B cell (primary cell): ENCODE measurements at regions not wholly inside any gene's neighbourhood (a gene's known extent, or its start where the extent isn't known, plus 50 kb on each side); places are given as distances from the start of the nearest gene placed in this dataset.

Experiments
- ATAC-seq: fragments of 200-7000 bp; cut with Tn5 transposase; one replicate; pipeline ENCODE4 v1.10.0; 2021; ENCODE audit warnings: low read depth, mild to moderate bottlenecking, moderate number of reproducible peaks, moderate library complexity
- CTCF ChIA-PET: fragments of 350-600 bp; sonication (Branson Sonifier 250); formaldehyde crosslinking; loops from one replicate; lab custom pipeline; 2021; ENCODE audit warnings: antibody characterized with exemption, inconsistent platforms; lab: Charles Lee
- POLR2A ChIA-PET: fragments of 350-600 bp; sonication (Branson Sonifier 250); formaldehyde crosslinking; loops from one replicate; lab custom pipeline; 2021; ENCODE audit warnings: antibody characterized with exemption; lab: Charles Lee
- DNase-seq: peaks from one replicate; pipeline ENCODE4 v3.0.0; 2013
- H2AFZ ChIP-seq: 2 replicates; pipeline ENCODE4 v1.6.1; 2012; ENCODE audit warnings: mild to moderate bottlenecking, low read depth, low read length; ENCODE audit not compliant: insufficient read depth, poor library complexity, severe bottlenecking
- H3K27ac ChIP-seq, 2 donors: 1 replicate in 1 of 2; 2 replicates in 1 of 2; pipeline ENCODE4 v1.5.1; 2012 to 2013; ENCODE audit warnings: low read length in 2 of 2, mild to moderate bottlenecking in 2 of 2, moderate library complexity in 1 of 2
- H3K27me3 ChIP-seq, 4 experiments: fragments of 200-600 bp in 1 of 4; sonication (generic) in 1 of 4; replicated peaks in 1 of 4; 1 replicate in 2 of 4; 2 replicates in 2 of 4; pipeline versions ENCODE4 v1.6.1 to v1.7.0; 2013 to 2016; ENCODE audit warnings: low read length in 3 of 4, mild to moderate bottlenecking in 2 of 4, mixed read lengths in 1 of 4, moderate library complexity in 1 of 4; ENCODE audit not compliant: insufficient read depth in 4 of 4, control insufficient read depth in 3 of 4; ENCODE audit errors: control extremely low read depth in 1 of 4
- H3K36me3 ChIP-seq, 2 experiments: replicated peaks in 1 of 2; 1 replicate in 1 of 2; 2 replicates in 1 of 2; pipeline versions ENCODE4 v1.6.1 to v1.7.1; 2013; ENCODE audit warnings: low read length in 1 of 2; ENCODE audit not compliant: insufficient read depth in 2 of 2, control insufficient read depth in 1 of 2; ENCODE audit errors: control extremely low read depth in 1 of 2, extremely low read depth in 1 of 2
- H3K4me1 ChIP-seq, 2 donors: fragments of 200-600 bp in 1 of 2; sonication (generic) in 1 of 2; 1 replicate in 1 of 2; 2 replicates in 1 of 2; pipeline versions ENCODE4 v1.5.1 to v1.6.1; 2013 to 2017; ENCODE audit warnings: low read length in 2 of 2; ENCODE audit not compliant: control insufficient read depth in 2 of 2, insufficient read depth in 2 of 2
- H3K4me2 ChIP-seq: replicated peaks from 2 replicates; pipeline ENCODE3; 2012; ENCODE audit warnings: mild to moderate bottlenecking, low read depth, low read length; ENCODE audit not compliant: poor library complexity, severe bottlenecking
- H3K4me3 ChIP-seq, 5 experiments: fragments of 200-600 bp in 1 of 5; sonication (generic) in 1 of 5; 1 replicate in 3 of 5; 2 replicates in 2 of 5; pipeline versions ENCODE4 v1.5.1 to v1.7.0; 2011 to 2016; ENCODE audit warnings: low read length in 4 of 5, mild to moderate bottlenecking in 4 of 5, low read depth in 2 of 5, control low read depth in 1 of 5, moderate library complexity in 1 of 5; ENCODE audit not compliant: insufficient read depth in 1 of 5; ENCODE audit errors: control extremely low read depth in 1 of 5, extremely low read depth in 1 of 5
- H3K79me2 ChIP-seq: fragments of 200-600 bp; sonication (generic); one replicate; pipeline ENCODE4 v1.6.0; 2016; ENCODE audit warnings: low read length; ENCODE audit not compliant: control insufficient read depth, insufficient read depth
- H3K9ac ChIP-seq: fragments of 200-600 bp; sonication (generic); 2 replicates; pipeline ENCODE4 v1.6.1; 2017; ENCODE audit warnings: mild to moderate bottlenecking, low read length, moderate library complexity
- H3K9me3 ChIP-seq, 3 donors: one replicate each; pipeline versions ENCODE4 v1.6.1 to v1.7.1; 2013; ENCODE audit warnings: low read length in 2 of 3; ENCODE audit not compliant: control insufficient read depth in 2 of 3, insufficient read depth in 1 of 3; ENCODE audit errors: control extremely low read depth in 1 of 3
- H4K20me1 ChIP-seq: 2 replicates; pipeline ENCODE4 v1.6.0; 2012; ENCODE audit warnings: mild to moderate bottlenecking, low read length; ENCODE audit not compliant: insufficient read depth, control insufficient read depth, poor library complexity, severe bottlenecking
- H3K27ac Mint-ChIP-seq: one replicate; pipeline ENCODE4 v1.8.0; 2021; ENCODE audit warnings: mixed read lengths
- H3K27me3 Mint-ChIP-seq: one replicate; pipeline ENCODE4 v1.8.0; 2021; ENCODE audit warnings: mixed read lengths
- H3K4me1 Mint-ChIP-seq: one replicate; pipeline ENCODE4 v1.8.0; 2021; ENCODE audit warnings: mixed read lengths
- H3K4me3 Mint-ChIP-seq: one replicate; pipeline ENCODE4 v1.8.0; 2021; ENCODE audit warnings: mixed read lengths
- H3K9me3 Mint-ChIP-seq: one replicate; pipeline ENCODE4 v1.8.0; 2022; ENCODE audit warnings: mixed read lengths; ENCODE audit not compliant: insufficient read depth
- CTCF ChIP-seq: fragments of 200-600 bp; IDR thresholded peaks from one replicate; pipeline ENCODE4 v1.8.0; 2022; ENCODE audit warnings: antibody characterized with exemption, mild to moderate bottlenecking
- EZH2 ChIP-seq: IDR thresholded peaks from 2 replicates; pipeline ENCODE4 v1.6.1; 2012; ENCODE audit warnings: borderline replicate concordance, low read depth, mild to moderate bottlenecking, moderate library complexity, low read length; ENCODE audit not compliant: insufficient read depth, poor library complexity, severe bottlenecking
- WGBS: methylation state at CpG from one replicate; pipeline ENCODE4 v1.1.5; 2013; ENCODE audit warnings: missing lambda C conversion rate; ENCODE audit not compliant: insufficient coverage; 5-methylcytosine and 5-hydroxymethylcytosine counted together
- intact Hi-C: fragments of 100-400 bp; cut with micrococcal nuclease; formaldehyde crosslinking; loops from one replicate; pipeline ENCODE4 v1.10.0; 2022

DNA sequence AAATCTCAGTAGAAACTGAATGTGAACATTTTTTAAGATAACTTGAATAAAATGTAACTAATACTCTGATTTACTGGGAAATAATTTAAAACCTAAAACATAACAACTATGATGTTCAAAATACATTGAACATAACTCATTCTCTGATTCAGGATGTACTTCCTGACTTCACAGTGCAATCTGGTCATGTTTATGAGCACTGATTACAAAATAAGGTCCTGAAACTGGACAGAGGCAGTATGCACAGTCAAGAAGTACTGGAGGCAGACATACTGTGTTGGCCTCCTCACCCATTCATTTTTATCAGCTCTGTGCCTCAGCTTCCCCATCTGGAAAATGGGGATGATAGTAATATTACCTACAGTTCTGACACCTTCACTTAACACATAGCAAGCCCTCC is 651.3 kb downstream of the PTPRC start:
- Histone ChIP-seq H3K9me3 (no peaks in the 10 kb centered on the region), H3K27ac (no peak overlapping the region), H3K4me1 (peaks cover 0 to 3% of the 10 kb centered on the region in 2 donors), H3K79me2 (no peaks in the 10 kb centered on the region), H3K4me2 (no peak overlapping the region), H3K4me3 (no peak overlapping the region), H4K20me1 (no peaks in the 10 kb centered on the region), H3K27me3 (no peaks in the 10 kb centered on the region), H3K36me3 (no peaks in the 10 kb centered on the region), H2AFZ (no peak overlapping the region), H3K9ac (no peak overlapping the region)
- ATAC-seq, result no peak
- no peak for TF ChIP-seq CTCF
- no peak for TF ChIP-seq EZH2
- ChIA-PET POLR2A (no interaction called here), CTCF (no interaction called here)
- peak; percentile 8 for DNase-seq
- Mint-ChIP-seq H3K9me3 (no peaks in the 10 kb centered on the region), H3K4me1 (peaks cover 5% of the 10 kb centered on the region), H3K27ac (no peak overlapping the region), H3K27me3 (no peaks in the 10 kb centered on the region), H3K4me3 (no peak overlapping the region)
- intact Hi-C loops, result no loop called here

GRCh38 chr1:199291022-199291740 is 652.3 kb downstream of the PTPRC start:
- no peak overlapping the region for H3K4me3 Mint-ChIP-seq
- POLR2A ChIA-PET, result no interaction called here
- H3K27me3 ChIP-seq, result no peaks in the 10 kb centered on the region

More at GRCh38 chr1:199291022-199291740, 652.3 kb downstream of the PTPRC start:
- Histone ChIP-seq H3K4me2 (no peak overlapping the region), H3K4me1 (peaks cover 0 to 3% of the 10 kb centered on the region in 2 donors), H3K79me2 (no peaks in the 10 kb centered on the region), H3K27ac (no peak overlapping the region), H3K36me3 (no peaks in the 10 kb centered on the region), H4K20me1 (no peaks in the 10 kb centered on the region), H2AFZ (no peak overlapping the region), H3K4me3 (no peak overlapping the region), H3K9ac (no peak overlapping the region), H3K9me3 (no peaks in the 10 kb centered on the region)
- DNase-seq (no peak), ATAC-seq (no peak)
- TF ChIP-seq EZH2 (no peak), CTCF (no peak)
- intact Hi-C loops, result no loop called here
- CTCF ChIA-PET, result no interaction called here
- WGBS, result no CpG with 5 or more reads among the region's 2 CpGs
- Mint-ChIP-seq H3K27me3 (no peaks in the 10 kb centered on the region), H3K9me3 (no peaks in the 10 kb centered on the region), H3K4me1 (peaks cover 5% of the 10 kb centered on the region), H3K27ac (no peak overlapping the region)
